Right atrium auricular region (tissue), 2 donors: ENCODE measurements at regions not wholly inside any gene's neighbourhood (a gene's known extent, or its start where the extent isn't known, plus 50 kb on each side); places are given as distances from the start of the nearest gene placed in this dataset.

Experiments
- DNase-seq: peaks from one replicate; pipeline ENCODE4 v3.0.0-alpha.2; 2019; ENCODE audit warnings: low spot score
- H3K27ac ChIP-seq, 2 donors: fragments of 200-600 bp; sonication (generic); 1 replicate in 1 of 2; 2 replicates in 1 of 2; pipeline ENCODE4 v1.5.1; 2016 to 2019
- H3K27me3 ChIP-seq, 2 donors: fragments of 200-600 bp; sonication (generic); one replicate each; pipeline versions ENCODE4 v1.5.1 to v1.6.0; 2017 to 2019
- H3K36me3 ChIP-seq: fragments of 200-600 bp; sonication (generic); one replicate; pipeline ENCODE4 v1.5.1; 2016
- H3K4me1 ChIP-seq, 2 donors: fragments of 200-600 bp; sonication (generic); one replicate each; pipeline versions ENCODE4 v1.5.1 to v1.6.0; 2017 to 2019
- H3K4me3 ChIP-seq, 2 donors: fragments of 200-600 bp; sonication (generic); 1 replicate in 1 of 2; 2 replicates in 1 of 2; pipeline ENCODE4 v1.5.1; 2017 to 2019; ENCODE audit warnings: mild to moderate bottlenecking in 1 of 2, moderate library complexity in 1 of 2
- H3K9me3 ChIP-seq, 2 donors: fragments of 200-600 bp; sonication (generic); one replicate each; pipeline ENCODE4 v1.5.1; 2019
- CTCF ChIP-seq, 2 donors: fragments of 200-600 bp; sonication (generic); IDR thresholded peaks; one replicate each; pipeline ENCODE4 v1.5.1; 2019; ENCODE audit warnings: antibody characterized with exemption in 2 of 2

DNA sequence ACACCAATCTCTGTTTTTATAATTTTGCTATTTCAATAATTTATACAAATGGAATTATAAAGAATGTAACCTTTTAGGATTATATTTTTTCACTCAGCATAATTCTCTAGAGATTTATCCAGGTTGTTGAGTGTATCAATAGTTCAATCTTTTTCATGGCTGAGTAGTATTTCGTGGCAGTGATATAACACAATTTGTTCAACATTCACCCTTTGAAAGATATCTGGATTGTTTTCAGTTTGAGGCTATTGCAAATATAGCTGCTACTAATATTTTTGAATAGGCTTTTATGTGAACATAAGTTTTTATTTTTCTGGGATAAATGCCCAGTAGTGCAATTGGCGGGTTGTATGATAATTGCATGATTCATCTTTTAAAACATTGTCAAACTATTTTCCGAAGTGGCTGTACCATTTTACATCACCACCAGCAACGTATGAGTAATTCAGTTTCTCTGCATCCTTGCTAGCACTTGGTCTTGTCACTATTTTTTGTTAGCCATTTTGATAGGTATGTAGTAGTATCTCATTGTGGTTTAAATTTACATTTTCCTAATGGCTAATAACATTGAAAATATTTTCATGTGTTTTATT, 55.6 kb upstream of the ABCD3 start:
- H3K4me3 ChIP-seq: no peak overlapping the region
- H3K27me3 ChIP-seq: no peaks in the 10 kb centered on the region
- H3K9me3 ChIP-seq: peaks cover 0 to 7% of the 10 kb centered on the region in 2 donors
- no peak for TF ChIP-seq CTCF (IDR thresholded peaks at IDR 0.05)
- no peaks in the 10 kb centered on the region for H3K36me3 ChIP-seq
- no peak for DNase-seq
- no peak overlapping the region for H3K27ac ChIP-seq
- peaks cover 0 to 5% of the 10 kb centered on the region in 2 donors for H3K4me1 ChIP-seq

GRCh38 chr1:94358630-94359599, 59.3 kb upstream of the ABCD3 start:
- Histone ChIP-seq H3K27ac (peak overlapping the region; percentile 57 to 77), H3K9me3 (peaks cover 0 to 7% of the 10 kb centered on the region in 2 donors), H3K4me3 (no peak overlapping the region), H3K4me1 (peaks cover 0 to 5% of the 10 kb centered on the region in 2 donors), H3K27me3 (no peaks in the 10 kb centered on the region), H3K36me3 (no peaks in the 10 kb centered on the region)
- no peak for TF ChIP-seq CTCF (IDR thresholded peaks at IDR 0.05)
- DNase-seq: no peak

- TF ChIP-seq CTCF (IDR thresholded peaks at IDR 0.05): no peak
- no peak for DNase-seq
- no peaks in the 10 kb centered on the region for H3K27me3 ChIP-seq
- no peak overlapping the region for H3K27ac ChIP-seq
- peaks cover 0 to 5% of the 10 kb centered on the region in 2 donors for H3K4me1 ChIP-seq
- no peaks in the 10 kb centered on the region for H3K36me3 ChIP-seq
- peaks cover 0 to 4% of the 10 kb centered on the region in 2 donors for H3K9me3 ChIP-seq
- H3K4me3 ChIP-seq: no peak overlapping the region
Measured at GRCh38 chr1:94357661-94358060, 60.5 kb upstream of the ABCD3 start.

- no peaks in the 10 kb centered on the region for H3K9me3 ChIP-seq
- TF ChIP-seq CTCF (IDR thresholded peaks at IDR 0.05): no peak
- H3K4me1 ChIP-seq: peaks cover 0 to 5% of the 10 kb centered on the region in 2 donors
- no peak overlapping the region for H3K27ac ChIP-seq
- no peaks in the 10 kb centered on the region for H3K36me3 ChIP-seq
- H3K27me3 ChIP-seq: no peaks in the 10 kb centered on the region
- DNase-seq: no peak
- no peak overlapping the region for H3K4me3 ChIP-seq
Measured at GRCh38 chr1:94355485-94355980, 62.7 kb upstream of the ABCD3 start.

GRCh38 chr1:94351481-94351880, 66.7 kb upstream of the ABCD3 start:
- H3K36me3 ChIP-seq: no peaks in the 10 kb centered on the region
- DNase-seq: no peak
- H3K27me3 ChIP-seq: no peaks in the 10 kb centered on the region
- no peak overlapping the region for H3K4me3 ChIP-seq
- H3K4me1 ChIP-seq: no peaks in the 10 kb centered on the region
- no peaks in the 10 kb centered on the region for H3K9me3 ChIP-seq
- peak overlapping the region in 1 of 2 donors; percentile 59 for H3K27ac ChIP-seq
- TF ChIP-seq CTCF (IDR thresholded peaks at IDR 0.05): no peak
